Neutrophil (primary cell): ENCODE measurements at regions not wholly inside any gene's neighbourhood (a gene's known extent, or its start where the extent isn't known, plus 50 kb on each side); places are given as distances from the start of the nearest gene placed in this dataset.

Experiments used
- H3K27ac ChIP-seq: fragments of 200-600 bp; sonication (generic); 2 replicates; pipeline ENCODE4 v1.5.1; 2016; ENCODE audit warnings: mild to moderate bottlenecking, moderate library complexity
- H3K27me3 ChIP-seq: fragments of 200-600 bp; sonication (generic); 2 replicates; pipeline ENCODE4 v1.6.0; 2016; ENCODE audit warnings: mild to moderate bottlenecking
- H3K36me3 ChIP-seq: fragments of 200-600 bp; sonication (generic); 2 replicates; pipeline ENCODE4 v1.5.1; 2017
- H3K4me1 ChIP-seq, 2 experiments: fragments of 200-600 bp in 1 of 2; sonication (generic) in 1 of 2; 1 replicate in 1 of 2; 2 replicates in 1 of 2; pipeline versions ENCODE4 v1.5.1 to v1.6.1; 2013 to 2016; ENCODE audit warnings: low read depth in 1 of 2, low read length in 1 of 2, mild to moderate bottlenecking in 1 of 2, moderate library complexity in 1 of 2; ENCODE audit not compliant: control insufficient read depth in 1 of 2, insufficient read depth in 1 of 2
- H3K4me3 ChIP-seq, 2 experiments: fragments of 200-600 bp in 1 of 2; sonication (generic) in 1 of 2; 1 replicate in 1 of 2; 2 replicates in 1 of 2; pipeline ENCODE4 v1.5.1; 2013 to 2016; ENCODE audit warnings: low read depth in 1 of 2, low read length in 1 of 2, mild to moderate bottlenecking in 1 of 2, moderate library complexity in 1 of 2
- H3K9me3 ChIP-seq: fragments of 200-600 bp; sonication (generic); 2 replicates; pipeline ENCODE4 v1.5.1; 2016
- TF ChIP-seq, protein P1 (sequence below): fragments of 200-600 bp; sonication (generic); IDR thresholded peaks from 2 replicates; pipeline ENCODE4 v1.5.1; 2016; ENCODE audit warnings: antibody characterized with exemption

- no peaks in the 10 kb centered on the region for H3K9me3 ChIP-seq
- peaks cover 47 to 48% of the 10 kb centered on the region in 2 experiments for H3K4me1 ChIP-seq
- TF ChIP-seq, protein P1, sequence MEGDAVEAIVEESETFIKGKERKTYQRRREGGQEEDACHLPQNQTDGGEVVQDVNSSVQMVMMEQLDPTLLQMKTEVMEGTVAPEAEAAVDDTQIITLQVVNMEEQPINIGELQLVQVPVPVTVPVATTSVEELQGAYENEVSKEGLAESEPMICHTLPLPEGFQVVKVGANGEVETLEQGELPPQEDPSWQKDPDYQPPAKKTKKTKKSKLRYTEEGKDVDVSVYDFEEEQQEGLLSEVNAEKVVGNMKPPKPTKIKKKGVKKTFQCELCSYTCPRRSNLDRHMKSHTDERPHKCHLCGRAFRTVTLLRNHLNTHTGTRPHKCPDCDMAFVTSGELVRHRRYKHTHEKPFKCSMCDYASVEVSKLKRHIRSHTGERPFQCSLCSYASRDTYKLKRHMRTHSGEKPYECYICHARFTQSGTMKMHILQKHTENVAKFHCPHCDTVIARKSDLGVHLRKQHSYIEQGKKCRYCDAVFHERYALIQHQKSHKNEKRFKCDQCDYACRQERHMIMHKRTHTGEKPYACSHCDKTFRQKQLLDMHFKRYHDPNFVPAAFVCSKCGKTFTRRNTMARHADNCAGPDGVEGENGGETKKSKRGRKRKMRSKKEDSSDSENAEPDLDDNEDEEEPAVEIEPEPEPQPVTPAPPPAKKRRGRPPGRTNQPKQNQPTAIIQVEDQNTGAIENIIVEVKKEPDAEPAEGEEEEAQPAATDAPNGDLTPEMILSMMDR: no peak
- H3K4me3 ChIP-seq: no peak overlapping the region
- peak overlapping the region; percentile 96 for H3K27ac ChIP-seq
- no peaks in the 10 kb centered on the region for H3K36me3 ChIP-seq
- no peaks in the 10 kb centered on the region for H3K27me3 ChIP-seq
Measured at GRCh38 chr9:108296056-108296455, 559.7 kb downstream of the ACTL7B start.

GRCh38 chr9:108291586-108291932 is 564.2 kb downstream of the ACTL7B start:
- Histone ChIP-seq H3K36me3 (no peaks in the 10 kb centered on the region), H3K4me1 (peaks cover 2 to 3% of the 10 kb centered on the region in 2 experiments), H3K27ac (no peak overlapping the region), H3K9me3 (no peaks in the 10 kb centered on the region), H3K4me3 (no peak overlapping the region), H3K27me3 (no peaks in the 10 kb centered on the region)
- TF ChIP-seq, protein P1: no peak

DNA sequence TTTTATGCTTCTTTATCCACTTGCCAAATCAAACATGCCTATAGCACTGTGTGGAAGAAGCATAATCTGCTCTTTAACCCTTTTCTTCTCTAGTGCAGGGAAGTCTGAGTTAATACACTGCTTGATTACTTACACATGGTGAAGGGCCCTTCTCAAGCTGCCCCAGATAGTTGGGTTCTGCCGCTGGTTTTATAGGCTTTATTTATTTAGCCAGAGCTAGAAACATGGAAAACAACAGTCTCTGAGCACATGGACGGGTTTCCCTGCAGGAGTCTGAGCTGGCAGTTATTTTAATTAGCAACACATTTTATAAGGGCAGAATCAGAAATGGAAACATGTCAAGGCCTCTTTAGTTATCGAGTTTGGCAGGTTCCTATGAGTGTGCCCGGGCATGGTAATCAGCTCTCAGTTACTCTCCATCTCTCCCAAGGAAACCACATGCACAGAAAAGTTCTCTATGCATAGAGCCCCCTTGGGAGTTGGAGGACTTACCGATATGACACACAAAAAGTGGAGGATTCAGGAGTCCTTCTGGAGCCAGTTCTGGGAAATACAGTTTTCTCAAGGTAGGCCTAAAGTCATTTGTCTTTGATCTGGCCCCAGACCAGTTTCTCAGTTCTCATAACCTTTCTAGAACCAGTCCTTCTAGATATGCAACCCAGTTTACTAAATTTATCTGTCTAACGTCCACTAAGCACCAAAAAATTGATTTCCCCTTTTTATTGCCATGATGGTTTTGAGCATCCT is 564.8 kb downstream of the ACTL7B start:
- Histone ChIP-seq H3K4me3 (no peak overlapping the region), H3K27me3 (no peaks in the 10 kb centered on the region), H3K9me3 (no peaks in the 10 kb centered on the region), H3K27ac (no peak overlapping the region), H3K36me3 (no peaks in the 10 kb centered on the region), H3K4me1 (no peaks in the 10 kb centered on the region)
- TF ChIP-seq, protein P1: no peak

DNA sequence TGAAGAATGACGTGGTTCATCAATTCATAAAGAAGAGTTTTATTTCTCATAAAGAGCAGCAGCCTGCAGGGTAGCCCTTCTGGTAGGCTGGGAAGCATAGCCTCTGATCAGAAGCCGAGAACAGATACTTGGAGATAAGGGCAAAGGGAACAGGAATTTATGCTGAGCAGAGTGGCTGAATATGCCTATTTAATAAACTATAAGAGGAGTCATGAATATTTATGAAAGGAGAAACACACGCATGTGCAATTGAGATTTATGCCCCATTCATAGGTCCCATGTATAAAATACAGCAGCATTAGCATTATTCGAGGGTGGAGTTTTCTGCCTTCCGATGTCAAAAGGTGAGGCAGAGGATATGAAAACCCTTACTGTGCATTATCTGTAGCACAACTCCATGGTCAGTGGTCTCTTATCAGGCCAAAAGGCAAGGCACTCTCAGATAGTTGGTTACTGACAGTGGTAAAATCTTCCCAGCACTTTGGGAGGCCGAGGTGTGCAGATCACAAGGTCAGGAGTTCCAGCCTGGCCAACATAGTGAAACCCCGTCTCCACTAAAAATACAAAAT is 569.1 kb downstream of the ACTL7B start:
- Histone ChIP-seq H3K36me3 (no peaks in the 10 kb centered on the region), H3K27ac (no peak overlapping the region), H3K4me3 (no peak overlapping the region), H3K4me1 (no peaks in the 10 kb centered on the region), H3K9me3 (no peaks in the 10 kb centered on the region), H3K27me3 (no peaks in the 10 kb centered on the region)
- TF ChIP-seq, protein P1: no peak

GRCh38 chr9:108283696-108284095 is 572.1 kb downstream of the ACTL7B start:
- H3K36me3 ChIP-seq: no peaks in the 10 kb centered on the region
- no peaks in the 10 kb centered on the region for H3K27me3 ChIP-seq
- TF ChIP-seq, protein P1: no peak
- no peaks in the 10 kb centered on the region for H3K9me3 ChIP-seq
- H3K4me1 ChIP-seq: no peaks in the 10 kb centered on the region
- H3K27ac ChIP-seq: no peak overlapping the region
- H3K4me3 ChIP-seq: no peak overlapping the region
